DMS 273 (cell line): ENCODE measurements at regions not wholly inside any gene's neighbourhood (a gene's known extent, or its start where the extent isn't known, plus 50 kb on each side); places are given as distances from the start of the nearest gene placed in this dataset.

Experiments used
- DNase-seq: peaks from one replicate; lab custom pipeline; 2025; ENCODE audit not compliant: unreplicated experiment; lab: John Stamatoyannopoulos, UW

DNA sequence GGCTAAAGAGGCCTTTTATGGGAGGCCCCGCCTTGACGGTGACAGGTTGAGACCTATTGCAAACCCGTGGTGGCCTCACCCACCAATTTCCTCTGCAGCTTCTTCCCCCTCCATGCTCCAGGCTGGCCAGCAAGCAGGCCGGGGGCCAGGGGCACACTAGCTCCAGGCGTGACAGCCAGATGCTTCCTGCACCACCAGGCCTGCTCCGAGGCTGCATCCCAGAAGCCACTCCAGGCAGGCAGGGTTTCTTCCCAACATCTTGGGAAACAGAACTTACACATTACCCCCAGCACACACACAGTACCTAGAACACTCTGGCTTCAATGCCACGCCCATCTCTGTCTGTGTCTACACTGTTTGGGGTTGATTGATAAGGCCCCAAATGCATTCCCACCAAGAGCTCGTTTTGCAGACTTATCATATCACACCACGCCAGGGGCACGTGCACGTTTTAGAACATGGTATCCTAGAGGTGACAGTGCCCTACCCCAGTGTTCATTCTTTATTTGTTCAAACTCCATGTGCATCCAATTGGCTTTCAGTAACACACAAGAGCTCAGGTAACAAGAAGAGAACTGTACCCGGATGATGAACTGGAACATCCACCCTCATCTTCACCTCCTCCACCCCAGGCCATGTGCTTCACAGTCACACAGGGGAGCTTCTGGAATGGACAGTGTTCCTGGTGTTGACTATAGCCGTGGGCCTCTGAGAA is 221.4 kb upstream of the RREB1 start:
- DNase-seq, result no peak

DNA sequence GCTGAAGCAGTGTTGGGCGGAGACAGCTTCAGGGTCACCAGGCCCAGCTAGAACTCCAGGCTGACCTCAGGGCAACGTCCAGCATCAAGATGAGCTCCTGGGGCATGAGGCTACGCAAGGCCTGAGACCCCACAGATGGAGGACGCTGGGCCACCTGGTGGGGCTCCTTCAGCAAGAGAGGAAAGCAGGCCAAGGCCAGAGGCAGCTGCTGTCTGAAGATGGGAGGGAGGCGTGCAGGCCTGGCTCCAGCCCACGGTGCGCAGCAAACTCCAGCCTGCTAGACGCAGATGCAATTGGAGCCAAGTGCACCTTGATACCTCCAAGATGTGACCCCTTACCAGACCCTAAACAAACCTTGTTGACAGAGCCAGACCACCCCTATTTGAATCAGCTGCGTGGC is 220.9 kb upstream of the RREB1 start:
- no peak for DNase-seq

DNA sequence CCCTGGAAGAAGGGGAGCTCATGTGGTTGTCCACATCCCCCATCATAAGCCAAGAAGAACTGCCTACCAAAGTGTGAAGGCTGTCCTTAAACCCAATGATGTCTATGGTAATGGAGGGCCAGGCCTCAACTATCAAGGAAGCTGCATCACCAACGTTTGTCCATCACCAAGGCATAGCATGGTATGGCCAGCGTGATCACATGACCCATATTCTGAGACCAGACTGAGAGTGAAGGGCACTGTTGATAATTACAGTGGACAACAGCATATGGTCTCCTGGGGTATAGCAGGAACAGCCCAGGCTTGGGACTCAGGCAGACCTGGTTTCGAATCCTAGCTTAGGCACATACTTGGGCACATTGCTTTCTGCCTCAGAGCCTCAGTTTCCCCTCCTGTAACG is 218.2 kb upstream of the RREB1 start:
- no peak for DNase-seq

DNA sequence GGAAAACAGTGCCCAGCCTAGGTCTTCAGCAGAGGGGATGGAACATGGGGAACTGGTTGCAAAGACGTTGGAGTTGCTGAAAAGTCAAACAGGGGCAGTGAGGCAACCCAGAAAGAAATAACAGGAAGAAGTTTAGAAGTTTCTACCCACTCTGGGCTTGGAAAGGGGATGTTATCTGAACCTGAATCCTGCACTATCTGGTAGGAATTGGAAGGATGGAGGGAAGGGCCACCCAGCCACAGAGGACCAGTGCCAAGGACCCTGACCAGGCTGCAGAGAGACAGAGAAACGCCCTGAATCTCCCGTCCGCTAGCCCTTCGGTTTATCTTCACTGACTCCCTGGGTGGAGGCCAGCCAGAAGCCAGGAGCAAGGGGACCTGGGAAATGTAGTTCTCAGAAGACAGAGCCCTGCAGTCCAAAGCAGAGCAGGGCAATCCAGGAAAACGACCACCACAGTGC is 217.3 kb upstream of the RREB1 start:
- peak; percentile 36 for DNase-seq

DNA sequence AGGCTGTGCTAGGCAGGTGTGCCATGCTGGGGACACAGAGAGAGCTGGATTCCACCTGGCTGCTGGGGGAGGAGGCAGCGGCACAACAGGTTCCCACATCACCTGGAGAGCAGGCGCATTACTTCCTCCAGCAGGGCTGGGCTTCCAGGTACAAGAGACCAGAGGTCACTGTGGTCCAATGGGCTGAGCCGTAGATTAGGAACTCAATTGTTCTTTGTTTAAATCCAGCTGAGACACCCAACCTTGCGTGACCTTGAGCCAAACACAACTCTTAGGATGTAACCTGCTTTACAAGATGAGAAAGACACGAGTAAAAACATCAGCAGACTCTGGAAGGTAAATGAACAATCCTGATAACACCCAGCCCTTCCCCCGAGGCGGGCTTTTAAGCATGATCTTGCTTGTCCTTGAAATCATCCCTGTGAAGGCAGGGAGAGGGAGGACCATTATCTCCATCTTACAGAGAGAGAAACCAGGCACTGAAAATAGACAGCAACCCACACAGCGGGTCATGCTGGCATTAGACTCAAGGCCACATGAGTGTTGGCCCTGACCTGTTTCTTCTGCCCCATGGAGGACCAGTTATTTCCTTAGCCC is 216.5 kb upstream of the RREB1 start:
- no peak for DNase-seq

DNA sequence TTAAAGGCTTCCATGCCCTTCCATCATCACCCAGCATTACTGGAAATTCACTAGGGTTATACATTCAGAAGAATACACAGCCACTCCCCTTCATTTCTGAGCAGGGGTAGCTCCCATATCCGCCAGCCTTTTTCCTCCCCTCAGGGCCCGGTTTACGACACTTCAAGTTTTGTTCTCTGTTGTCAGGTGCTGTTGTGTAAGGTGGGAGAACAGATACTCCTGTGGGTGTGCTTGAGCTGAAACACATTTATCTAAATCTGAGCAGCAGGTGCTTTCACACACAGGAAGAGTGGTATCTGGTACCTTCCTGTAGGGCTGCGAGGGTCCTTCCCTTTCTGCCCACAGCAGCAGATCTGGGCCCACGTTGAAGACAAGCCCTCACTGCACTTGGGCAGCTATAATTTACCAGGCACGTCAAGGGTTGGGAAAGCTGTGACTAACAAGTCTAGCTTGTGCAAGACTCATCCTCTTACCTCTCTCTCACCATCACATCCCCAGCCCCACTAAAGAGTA is 215.8 kb upstream of the RREB1 start:
- DNase-seq, result no peak

DNA sequence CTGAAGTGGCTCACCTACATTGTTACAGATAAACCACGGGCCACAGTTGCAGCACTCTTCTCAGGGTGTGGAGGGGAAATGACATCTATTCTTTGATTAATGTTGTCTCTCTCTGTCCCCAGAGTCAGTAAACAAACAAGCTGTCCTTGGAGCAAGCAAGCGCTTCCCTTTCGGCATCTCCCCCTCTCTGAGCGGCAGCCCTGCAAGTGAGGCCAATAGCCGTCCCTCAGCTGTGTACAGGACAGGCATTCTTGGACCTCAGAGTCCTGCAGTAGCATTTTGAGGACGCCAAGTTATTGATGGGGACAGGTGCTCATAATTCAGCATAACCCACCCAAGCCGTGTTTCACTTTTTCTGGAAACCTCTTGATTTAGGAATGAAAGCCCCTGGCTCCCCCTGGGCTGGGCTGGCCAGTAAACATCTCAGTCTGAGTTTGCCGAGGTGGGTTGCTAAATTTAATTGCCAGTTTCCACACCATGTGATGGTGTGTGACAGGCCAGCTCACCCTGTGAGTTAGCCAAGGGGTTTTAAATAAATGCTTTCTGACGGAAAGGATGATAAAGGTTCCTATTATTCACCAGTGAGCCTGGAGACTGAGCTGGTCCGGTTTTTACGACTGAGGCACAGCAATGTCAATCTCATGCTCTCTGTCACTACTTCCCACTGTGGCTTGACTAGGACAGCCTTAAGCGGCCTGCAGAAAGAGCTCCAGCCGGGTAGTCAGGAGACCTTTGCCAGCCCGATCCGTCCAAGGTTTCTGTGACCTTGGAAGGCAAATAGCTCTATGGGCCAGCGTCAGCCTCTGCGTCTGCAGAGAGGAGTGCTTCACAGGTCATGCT is 214.8 kb upstream of the RREB1 start:
- DNase-seq, result no peak

DNA sequence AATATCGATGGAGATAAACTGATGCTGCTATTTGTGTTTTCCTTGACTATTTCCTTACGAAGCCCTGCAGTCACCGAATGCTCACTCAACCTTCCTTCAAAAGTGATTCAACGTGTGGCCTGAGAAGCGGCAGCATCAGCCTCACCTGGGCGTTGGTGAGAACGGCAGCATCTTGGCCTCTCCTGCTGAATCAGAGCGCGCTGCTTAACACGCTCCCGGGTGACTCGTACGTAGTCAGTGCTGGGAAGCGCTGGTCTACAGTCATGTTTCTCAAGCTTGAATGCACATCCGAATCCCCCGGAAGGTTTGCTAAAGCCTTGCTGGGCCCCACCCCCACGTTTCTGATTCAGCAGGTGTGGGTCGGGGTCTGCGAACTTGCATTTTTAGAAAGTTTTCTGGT is 214.1 kb upstream of the RREB1 start:
- DNase-seq, result no peak

DNA sequence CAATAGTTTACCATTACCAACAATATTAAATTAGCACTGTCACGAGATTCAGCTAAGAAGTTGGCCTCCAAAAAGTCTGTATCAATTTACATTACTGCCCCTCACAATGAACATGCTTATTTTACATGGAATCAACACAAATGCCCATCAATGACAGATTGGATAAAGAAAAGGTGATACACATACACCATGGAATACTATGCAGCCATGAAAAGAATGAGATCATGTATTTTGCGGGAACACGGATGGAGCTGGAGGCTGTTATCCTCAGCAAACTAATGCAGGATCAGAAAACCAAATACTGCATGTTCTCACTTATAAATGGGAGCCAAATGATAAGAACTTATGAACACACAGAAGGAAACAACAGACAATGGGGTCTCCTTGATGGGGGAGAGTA is 211.8 kb upstream of the RREB1 start:
- DNase-seq, result no peak

DNA sequence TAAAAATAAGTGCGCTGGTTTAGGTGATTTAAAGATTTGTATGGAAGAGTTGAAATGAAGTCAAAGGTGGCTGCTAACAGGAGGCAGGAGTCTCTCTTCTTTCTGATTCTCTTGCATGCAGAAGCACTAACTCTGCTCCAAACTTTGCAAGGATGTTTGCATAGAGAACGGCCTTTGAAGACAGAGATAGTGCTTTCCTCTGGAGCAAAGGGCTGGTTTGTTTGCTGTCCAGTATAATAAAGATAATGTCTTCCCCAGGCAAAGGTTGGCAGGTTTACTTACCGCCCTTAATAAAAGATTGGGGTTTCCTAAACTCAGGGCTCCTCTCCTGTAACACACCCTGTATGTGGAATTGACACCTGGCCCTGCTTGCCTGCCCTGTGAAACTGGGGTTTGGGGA is 210.6 kb upstream of the RREB1 start:
- DNase-seq, result no peak

DNA sequence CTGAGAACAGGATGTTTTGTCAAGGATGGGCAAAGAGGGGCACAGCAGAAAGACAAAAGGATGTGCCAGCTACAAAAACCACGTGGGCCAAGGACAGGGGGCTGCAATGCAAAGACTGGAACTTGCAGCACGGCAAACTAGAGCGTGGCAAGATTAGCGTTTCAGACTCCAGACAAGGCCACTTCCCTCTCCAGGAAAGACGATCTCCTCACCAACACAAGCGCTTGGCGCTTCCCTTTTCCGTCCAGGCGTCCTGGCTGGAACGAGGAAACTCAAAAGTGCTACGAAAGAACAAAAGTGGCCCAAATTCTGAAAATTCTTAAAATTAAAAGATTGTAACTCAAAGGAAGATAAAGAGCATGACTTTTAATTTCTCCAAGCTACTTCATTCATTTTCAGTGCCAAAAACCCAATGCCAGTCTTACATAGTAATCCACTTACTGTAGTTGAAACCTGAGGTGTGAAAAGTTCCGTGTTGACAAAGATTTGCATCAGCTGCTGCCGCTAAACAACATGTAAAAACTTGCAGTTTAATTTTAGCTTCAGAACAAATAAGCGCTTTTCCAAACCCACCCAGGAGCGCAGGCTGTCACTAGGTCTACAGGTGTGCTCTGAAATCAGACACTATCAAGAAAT is 207.1 kb upstream of the RREB1 start:
- DNase-seq, result no peak

DNA sequence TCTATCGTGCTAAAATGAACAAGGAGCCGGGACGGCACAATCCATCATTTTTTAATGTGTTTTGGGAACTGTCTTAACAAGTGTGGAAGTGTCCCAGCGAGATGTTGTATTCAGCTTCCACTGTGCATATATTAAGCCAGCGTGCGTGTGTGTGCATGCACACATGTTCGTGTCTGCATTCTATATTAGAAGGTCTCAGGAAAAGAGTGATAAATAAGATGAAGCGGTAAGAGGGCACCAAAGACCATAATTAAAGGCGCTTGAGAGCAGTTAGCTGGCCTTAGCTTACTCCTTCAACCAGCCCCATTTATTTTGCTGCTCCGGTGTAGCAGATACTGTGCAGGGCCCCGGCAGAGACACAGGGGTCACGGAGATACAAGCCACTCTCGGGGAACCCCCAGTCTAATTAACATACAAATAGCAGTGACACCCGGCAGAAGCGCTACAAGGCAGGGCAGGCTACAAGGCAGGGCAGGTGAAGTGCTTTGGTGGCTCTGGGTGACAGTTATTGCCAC is 206.5 kb upstream of the RREB1 start:
- no peak for DNase-seq

DNA sequence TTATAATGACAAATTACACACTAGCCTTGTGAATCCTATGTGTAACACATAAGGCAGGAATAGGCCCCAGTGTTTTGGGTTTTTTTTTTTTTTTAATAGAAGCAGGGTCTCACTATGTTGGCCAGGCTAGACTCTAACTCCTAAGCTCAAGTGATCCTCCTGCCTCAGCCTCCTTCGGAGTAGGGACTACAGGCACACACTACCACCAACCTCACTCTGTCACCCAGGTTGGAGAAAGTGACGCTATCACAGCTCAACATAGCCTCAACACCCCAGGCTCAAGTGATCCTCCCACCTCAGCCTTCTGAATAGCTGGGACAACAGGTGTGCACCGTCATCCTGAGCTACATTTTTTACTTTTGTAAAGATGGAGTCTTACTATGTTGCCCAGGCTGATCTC is 205.8 kb upstream of the RREB1 start:
- no peak for DNase-seq

DNA sequence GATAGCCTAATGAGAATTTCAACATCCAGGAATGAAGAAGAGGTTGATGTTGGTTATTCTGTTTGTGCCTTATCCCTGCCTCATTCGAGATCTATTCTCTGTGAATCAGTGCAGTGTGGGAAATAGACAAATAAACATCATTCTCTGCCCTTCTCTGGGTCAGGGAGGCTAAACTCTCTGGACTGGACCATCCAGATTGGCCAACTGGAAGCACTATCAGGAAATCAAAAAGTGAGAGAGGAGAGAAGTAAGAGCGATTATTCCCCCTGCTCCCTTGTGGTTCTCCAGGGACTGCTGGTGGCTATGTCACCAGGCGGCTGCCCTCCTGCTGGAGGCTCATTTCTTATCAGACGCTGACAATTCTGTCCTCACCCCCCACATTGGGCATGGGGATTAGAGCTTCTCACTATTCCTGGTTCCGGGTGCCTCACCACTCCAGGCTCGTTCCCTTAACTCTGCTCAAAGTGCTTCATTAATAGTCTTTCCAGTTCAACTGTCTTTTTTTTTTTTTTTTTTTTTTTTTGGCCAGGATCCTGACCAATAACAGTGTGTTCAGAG is 201.7 kb upstream of the RREB1 start:
- DNase-seq, result no peak

DNA sequence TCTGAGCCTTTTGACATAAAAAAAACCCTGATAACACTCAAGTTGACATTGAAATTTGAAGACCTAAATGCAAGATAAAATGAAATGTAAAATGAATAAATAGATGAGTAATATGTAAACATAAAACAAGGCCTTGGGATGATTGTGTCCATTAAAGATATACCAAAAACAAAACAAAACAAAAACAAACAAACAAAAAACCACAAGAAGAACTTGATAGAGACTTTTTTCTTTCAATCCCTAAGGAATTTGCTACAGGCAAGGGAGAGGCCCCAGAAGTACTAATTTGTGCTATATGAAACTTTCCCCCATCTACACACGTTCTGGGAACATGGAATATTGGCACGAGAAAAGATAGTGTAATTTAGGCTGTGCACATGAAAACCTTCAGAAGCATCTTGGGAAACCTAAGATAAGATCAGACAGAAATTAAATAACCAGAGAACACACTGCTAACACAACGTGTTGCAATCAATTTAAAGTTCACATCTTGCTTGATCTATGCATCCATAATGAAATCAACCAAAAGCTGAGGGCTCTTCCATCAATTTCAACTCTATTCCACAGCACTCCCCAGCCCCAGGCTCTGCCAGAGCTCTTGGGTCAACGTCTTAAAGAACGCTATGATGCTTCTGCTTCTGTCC is 201.1 kb upstream of the RREB1 start:
- DNase-seq, result no peak

DNA sequence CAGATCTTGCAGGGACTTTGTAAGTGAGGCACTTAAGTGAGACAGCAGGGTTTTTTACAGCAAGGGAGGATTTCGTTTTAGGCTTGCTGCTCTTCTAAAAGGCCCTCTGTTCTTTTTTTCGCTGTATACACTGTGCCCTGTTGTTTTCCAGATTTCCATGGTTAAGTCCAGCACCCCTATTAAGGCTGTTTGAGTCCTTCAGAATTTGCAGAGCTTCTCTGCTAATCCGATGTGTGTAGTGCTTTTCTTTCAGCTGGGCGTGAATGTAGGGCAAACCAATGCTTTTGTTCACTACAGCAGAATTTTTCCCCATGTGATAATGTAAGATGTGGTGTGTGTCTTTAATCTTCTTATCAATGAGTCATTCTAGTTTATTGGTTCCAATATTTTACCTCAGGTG is 200.5 kb upstream of the RREB1 start:
- DNase-seq, result no peak

DNA sequence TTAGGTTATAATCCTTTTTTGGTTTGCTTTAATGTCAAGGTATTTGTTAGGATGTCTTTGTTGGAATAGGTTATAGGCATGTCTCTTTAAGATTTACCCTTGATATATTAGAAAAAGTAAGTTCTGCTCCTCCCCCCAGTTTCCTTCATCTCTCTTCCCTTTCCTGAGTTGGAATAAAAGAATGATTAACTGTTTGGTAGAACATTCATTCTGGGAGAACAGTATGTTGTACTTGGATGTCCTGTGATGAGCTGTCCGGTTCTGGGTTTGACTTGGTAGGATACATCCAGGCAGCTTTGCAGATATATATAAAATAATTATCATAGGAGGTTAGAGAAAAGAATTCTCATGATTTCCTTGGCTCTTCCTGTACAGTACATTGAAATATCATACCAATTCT is 199.6 kb upstream of the RREB1 start:
- DNase-seq, result no peak

DNA sequence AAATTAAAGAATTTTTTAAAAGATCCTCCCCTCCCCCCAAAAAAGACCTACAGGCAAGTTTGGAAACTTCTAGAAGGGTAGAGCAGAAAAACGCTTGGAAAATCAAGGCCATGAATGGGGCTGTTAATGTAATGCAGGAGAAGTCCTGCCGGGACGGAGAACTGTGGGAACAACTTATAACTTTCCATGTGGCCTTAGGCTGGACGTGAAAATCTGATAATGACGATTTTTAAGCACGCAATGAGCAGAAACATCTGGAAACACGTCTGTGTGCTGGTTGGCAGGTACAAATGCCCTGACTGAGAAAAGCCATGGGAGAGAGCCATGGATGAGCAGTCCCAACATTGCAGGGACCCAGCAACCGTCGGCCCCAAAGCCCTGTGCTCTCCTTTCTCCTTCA is 198.7 kb upstream of the RREB1 start:
- DNase-seq, result no peak

DNA sequence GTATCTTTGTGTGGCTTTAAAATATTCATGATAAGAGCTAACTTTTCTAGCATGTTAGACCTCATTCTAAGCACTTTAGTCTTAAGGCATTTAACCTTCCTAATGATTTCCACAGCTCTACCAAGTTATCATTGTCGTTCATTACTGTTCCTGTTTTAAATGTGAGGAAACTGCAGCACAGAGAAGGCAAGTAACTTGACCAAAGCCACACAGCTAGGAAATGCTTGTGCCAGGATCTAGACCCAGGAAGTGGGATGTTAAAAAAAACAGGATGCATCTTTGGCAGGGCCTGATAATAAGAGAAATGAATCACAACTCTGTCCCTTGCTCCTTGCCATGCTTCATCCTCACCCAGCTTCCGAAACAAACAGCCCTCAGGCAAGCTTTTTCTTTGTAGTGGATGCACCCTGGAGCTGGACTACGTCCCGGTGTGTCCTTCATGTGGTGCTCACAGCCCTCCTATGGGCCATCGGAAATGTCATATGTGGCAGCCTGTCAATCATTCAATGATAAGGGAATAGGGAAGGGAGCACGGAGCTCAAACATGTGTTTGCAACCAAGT is 196.9 kb upstream of the RREB1 start:
- DNase-seq, result no peak

DNA sequence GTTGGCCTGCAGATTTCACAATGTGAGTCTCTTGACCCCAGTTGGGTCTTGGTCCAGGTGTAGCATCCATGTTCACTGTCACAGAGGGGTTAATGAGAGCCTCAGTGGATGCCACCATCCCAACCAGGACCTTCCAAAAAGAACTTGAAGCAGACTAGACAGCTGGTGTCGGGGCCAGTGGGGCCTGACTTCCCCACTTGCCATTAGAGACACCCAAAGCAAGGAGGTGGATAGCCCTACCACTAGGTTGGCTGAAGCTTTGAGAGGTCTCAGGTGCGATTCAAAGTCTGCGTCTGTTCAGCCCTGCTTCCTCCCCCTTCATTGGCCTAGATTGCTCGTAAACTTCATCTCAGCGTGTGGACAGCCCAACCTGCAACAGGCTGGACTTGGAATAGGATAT is 196.4 kb upstream of the RREB1 start:
- no peak for DNase-seq
